ENCODE measurements at regions not wholly inside any gene's neighbourhood (a gene's known extent, or its start where the extent isn't known, plus 50 kb on each side); places are given as distances from the start of the nearest gene placed in this dataset.

- TF ChIP-seq ESRRG (CRISPR knock-in tag; IDR thresholded peaks at IDR 0.05): no peak
- no peak for TF ChIP-seq ZC3H10 (CRISPR knock-in tag; IDR thresholded peaks at IDR 0.05)
- TF ChIP-seq ARNTL (CRISPR knock-in tag; IDR thresholded peaks at IDR 0.05; ENCODE audit: borderline replicate concordance, low read depth): no peak
- no peak for TF ChIP-seq ZNF565 (CRISPR knock-in tag; conservative IDR thresholded peaks at IDR 0.05; ENCODE audit: low read depth)
- TF ChIP-seq POU6F1 (CRISPR knock-in tag; IDR thresholded peaks at IDR 0.05; ENCODE audit: borderline replicate concordance, low read depth): no peak
- TF ChIP-seq ZNF8 (CRISPR knock-in tag; IDR thresholded peaks at IDR 0.05): no peak
- TF ChIP-seq BACH2 (CRISPR knock-in tag; IDR thresholded peaks at IDR 0.05; ENCODE audit: borderline replicate concordance): no peak
- TF ChIP-seq RARB (CRISPR knock-in tag; IDR thresholded peaks at IDR 0.05): no peak
- TF ChIP-seq TSHZ2 (CRISPR knock-in tag; IDR thresholded peaks at IDR 0.05): no peak
- no peak for TF ChIP-seq ZNF70 (CRISPR knock-in tag; IDR thresholded peaks at IDR 0.05)
- no peak for TF ChIP-seq OSR1 (CRISPR knock-in tag; IDR thresholded peaks at IDR 0.05)
- no peak for TF ChIP-seq PATZ1 (CRISPR knock-in tag; IDR thresholded peaks at IDR 0.05; ENCODE audit: borderline replicate concordance)
- no peak for TF ChIP-seq ZFP30 (CRISPR knock-in tag; IDR thresholded peaks at IDR 0.05)
- no peak for ATAC-seq
These were observed 126.4 kb upstream of the MAF start for GRCh38 chr16:79726902-79727301.

GRCh38 chr16:79725051-79725450 lies 124.5 kb upstream of the MAF start:
- no peak for TF ChIP-seq POU6F1 (CRISPR knock-in tag; IDR thresholded peaks at IDR 0.05; ENCODE audit: borderline replicate concordance, low read depth)
- TF ChIP-seq ZC3H10 (CRISPR knock-in tag; IDR thresholded peaks at IDR 0.05): no peak
- TF ChIP-seq CREB5 (CRISPR knock-in tag; IDR thresholded peaks at IDR 0.05; ENCODE audit: low read depth): no peak
- TF ChIP-seq ZNF8 (CRISPR knock-in tag; IDR thresholded peaks at IDR 0.05): no peak
- no peak for TF ChIP-seq SNAI2 (CRISPR knock-in tag; IDR thresholded peaks at IDR 0.05)
- no peak for TF ChIP-seq GLIS3 (CRISPR knock-in tag; IDR thresholded peaks at IDR 0.05)
- TF ChIP-seq OSR1 (CRISPR knock-in tag; IDR thresholded peaks at IDR 0.05): no peak
- TF ChIP-seq ZFP3 (CRISPR knock-in tag; IDR thresholded peaks at IDR 0.05): no peak
- no peak for TF ChIP-seq PPARA (CRISPR knock-in tag; IDR thresholded peaks at IDR 0.05; ENCODE audit: borderline replicate concordance)
- TF ChIP-seq PATZ1 (CRISPR knock-in tag; IDR thresholded peaks at IDR 0.05; ENCODE audit: borderline replicate concordance): no peak
- TF ChIP-seq ARNTL (CRISPR knock-in tag; IDR thresholded peaks at IDR 0.05; ENCODE audit: borderline replicate concordance, low read depth): no peak
- no peak for TF ChIP-seq TCF4 (CRISPR knock-in tag; IDR thresholded peaks at IDR 0.05; ENCODE audit: borderline replicate concordance)
- no peak for TF ChIP-seq CSDC2 (CRISPR knock-in tag; IDR thresholded peaks at IDR 0.05)
- TF ChIP-seq ZNF565 (CRISPR knock-in tag; conservative IDR thresholded peaks at IDR 0.05; ENCODE audit: low read depth): no peak
- TF ChIP-seq ZNF70 (CRISPR knock-in tag; IDR thresholded peaks at IDR 0.05): no peak
- no peak for TF ChIP-seq TSHZ2 (CRISPR knock-in tag; IDR thresholded peaks at IDR 0.05)
- ATAC-seq: no peak
